Esophagus squamous epithelium (tissue), 5 donors: ENCODE measurements at regions not wholly inside any gene's neighbourhood (a gene's known extent, or its start where the extent isn't known, plus 50 kb on each side); places are given as distances from the start of the nearest gene placed in this dataset.

Source experiments
- DNase-seq: peaks from one replicate; lab custom pipeline; 2025; lab: John Stamatoyannopoulos, UW
- H3K27ac ChIP-seq, 4 donors: fragments of 200-600 bp; sonication (generic); one replicate each; pipeline ENCODE4 v1.5.1; 2016 to 2019; ENCODE audit warnings: mild to moderate bottlenecking in 1 of 4
- H3K27me3 ChIP-seq, 4 donors: fragments of 200-600 bp; sonication (generic); 1 replicate in 3 of 4; 2 replicates in 1 of 4; pipeline versions ENCODE4 v1.5.1 to v1.6.0; 2017 to 2021; ENCODE audit warnings: antibody characterized with exemption in 1 of 4
- H3K36me3 ChIP-seq, 3 donors: fragments of 200-600 bp; sonication (generic); one replicate each; pipeline ENCODE4 v1.5.1; 2016 to 2019
- H3K4me1 ChIP-seq, 3 donors: fragments of 200-600 bp; sonication (generic); one replicate each; pipeline ENCODE4 v1.5.1; 2017 to 2019
- H3K4me3 ChIP-seq, 4 donors: fragments of 200-600 bp; sonication (generic); 1 replicate in 3 of 4; 2 replicates in 1 of 4; pipeline ENCODE4 v1.5.1; 2016 to 2019; ENCODE audit warnings: mild to moderate bottlenecking in 2 of 4, moderate library complexity in 1 of 4
- H3K9me3 ChIP-seq, 3 donors: fragments of 200-600 bp; sonication (generic); one replicate each; pipeline ENCODE4 v1.5.1; 2016 to 2019
- CTCF ChIP-seq, 6 experiments: fragments of 450-650 bp in 4 of 6; fragments of 200-600 bp in 2 of 6; sonication (generic) in 2 of 6; IDR thresholded peaks; one replicate each; pipeline ENCODE4 v1.5.1; 2016 to 2019; ENCODE audit warnings: antibody characterized with exemption in 6 of 6, mild to moderate bottlenecking in 4 of 6, moderate library complexity in 4 of 6
- POLR2A ChIP-seq, 4 donors: fragments of 450-650 bp; IDR thresholded peaks; one replicate each; pipeline ENCODE4 v1.6.1; 2017; ENCODE audit warnings: antibody characterized with exemption in 4 of 4, mild to moderate bottlenecking in 4 of 4, moderate library complexity in 3 of 4
- WGBS, 2 donors: methylation state at CpG; one replicate each; pipeline ENCODE4 v1.1.5; 2018; 5-methylcytosine and 5-hydroxymethylcytosine counted together
- intact Hi-C: fragments of 100-400 bp; cut with DNase I; formaldehyde crosslinking; loops from one replicate; pipeline ENCODE4 v1.15.0; 2022
- donor health status: DM: yes; HTN: yes; CAD: no.

- no peak for DNase-seq
- Histone ChIP-seq H3K27me3 (peaks cover 0 to 5% (median 0%) of the 10 kb centered on the region in 4 donors), H3K27ac (no peak overlapping the region), H3K4me1 (no peaks in the 10 kb centered on the region), H3K36me3 (no peaks in the 10 kb centered on the region), H3K9me3 (no peaks in the 10 kb centered on the region), H3K4me3 (no peak overlapping the region)
- WGBS, 2 donors = 66 to 78% methylated on average over 15 to 22 of the region's 23 CpGs
- intact Hi-C loops = no loop called here
- no peak for TF ChIP-seq CTCF (IDR thresholded peaks at IDR 0.05)
- no peak for TF ChIP-seq POLR2A (IDR thresholded peaks at IDR 0.05)
These were observed 74.8 kb upstream of the SLC34A2 start for GRCh38 chr4:25580633-25581467.

DNA sequence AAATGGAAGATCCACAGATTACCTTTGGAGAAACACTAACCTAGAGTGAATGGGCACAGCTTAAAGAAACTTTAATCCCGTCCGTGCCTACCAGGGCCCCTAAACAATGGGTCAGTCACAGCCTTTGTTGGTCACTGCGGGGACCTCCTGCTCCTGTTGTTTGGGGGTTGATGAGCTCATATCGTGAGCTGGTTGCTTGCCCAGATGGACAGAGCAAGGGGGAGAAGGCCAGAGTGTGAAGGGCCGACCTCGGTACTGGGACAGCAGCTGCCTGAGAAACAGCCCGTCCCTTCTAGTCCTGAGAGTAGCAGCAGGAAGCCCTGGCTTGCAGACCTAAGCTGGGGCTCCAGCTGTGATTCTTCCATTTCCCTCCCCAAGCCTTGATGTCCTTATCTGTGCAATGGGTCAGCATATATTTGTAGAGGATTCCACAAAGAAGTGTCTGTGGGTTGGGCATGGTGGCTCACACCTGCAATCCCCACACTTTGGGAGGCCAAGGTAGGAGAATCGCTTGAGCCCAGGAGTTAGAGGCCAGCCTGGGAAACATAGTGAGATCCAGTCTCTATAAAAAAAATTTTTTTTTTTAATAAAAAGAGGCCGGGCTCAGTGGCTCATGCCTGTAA, 69.6 kb upstream of the SLC34A2 start:
- Histone ChIP-seq H3K4me1 (no peaks in the 10 kb centered on the region), H3K27me3 (peaks cover 0 to 6% (median 0%) of the 10 kb centered on the region in 4 donors), H3K27ac (no peak overlapping the region), H3K36me3 (no peaks in the 10 kb centered on the region), H3K9me3 (no peaks in the 10 kb centered on the region), H3K4me3 (no peak overlapping the region)
- intact Hi-C loops = no loop called here
- DNase-seq = no peak
- TF ChIP-seq POLR2A (IDR thresholded peaks at IDR 0.05) (no peak), CTCF (IDR thresholded peaks at IDR 0.05) (no peak)
- WGBS, 2 donors = 40 to 87% methylated on average over 1 to 9 of the region's 9 CpGs

DNA sequence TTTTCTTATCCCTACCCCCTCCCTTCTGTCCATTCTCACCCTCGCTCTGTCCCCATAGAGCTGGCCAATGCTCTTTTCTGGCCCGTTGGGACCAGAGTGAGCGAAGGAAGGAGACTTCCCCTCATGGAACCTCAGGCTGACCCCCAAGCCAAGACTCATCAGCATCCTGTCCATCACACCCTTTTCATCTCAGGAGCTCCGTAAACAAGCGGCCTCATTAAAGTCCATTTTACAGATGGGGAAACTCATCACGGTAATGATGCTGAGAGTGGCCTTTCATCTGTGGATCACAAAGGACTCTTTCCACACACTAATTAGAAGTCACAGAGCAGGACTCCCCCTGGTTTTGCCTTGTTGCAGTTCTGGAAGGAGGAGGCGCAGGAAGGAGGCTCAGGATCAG, 67.4 kb upstream of the SLC34A2 start:
- Histone ChIP-seq H3K27me3 (peaks cover 0 to 6% (median 0%) of the 10 kb centered on the region in 4 donors), H3K4me3 (no peak overlapping the region), H3K36me3 (no peaks in the 10 kb centered on the region), H3K9me3 (no peaks in the 10 kb centered on the region), H3K4me1 (no peaks in the 10 kb centered on the region), H3K27ac (no peak overlapping the region)
- intact Hi-C loops = no loop called here
- 73 to 89% methylated on average over 4 to 7 of the region's 7 CpGs for WGBS, 2 donors
- DNase-seq = no peak
- TF ChIP-seq POLR2A (IDR thresholded peaks at IDR 0.05) (no peak), CTCF (IDR thresholded peaks at IDR 0.05) (no peak)

DNA sequence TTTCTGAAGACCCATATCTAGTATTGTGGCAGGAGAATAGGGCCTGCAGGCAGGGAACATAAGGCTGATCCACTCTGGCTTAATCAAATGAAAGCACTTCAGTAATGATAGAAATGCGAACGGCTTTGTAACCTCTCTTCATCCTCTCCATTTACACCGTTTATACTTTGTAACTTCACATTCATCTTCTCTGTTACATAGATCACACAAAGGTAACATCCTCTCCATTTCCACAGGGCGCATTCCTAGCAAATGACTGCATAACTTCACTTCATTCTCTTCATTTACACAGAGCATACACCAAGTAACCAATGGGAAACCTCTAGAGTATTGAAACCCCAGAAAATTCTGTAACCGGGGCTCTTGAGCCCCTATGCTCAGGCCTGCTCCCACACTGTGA, 65.5 kb upstream of the SLC34A2 start:
- H3K4me1 ChIP-seq = no peaks in the 10 kb centered on the region
- no peaks in the 10 kb centered on the region for H3K9me3 ChIP-seq
- 69 to 80% methylated on average over 5 of the region's 5 CpGs for WGBS, 2 donors
- H3K27me3 ChIP-seq = peaks cover 0 to 6% (median 0%) of the 10 kb centered on the region in 4 donors
- DNase-seq = no peak
- intact Hi-C loops = no loop called here
- no peak for TF ChIP-seq POLR2A (IDR thresholded peaks at IDR 0.05)
- TF ChIP-seq CTCF (IDR thresholded peaks at IDR 0.05) = no peak
- no peak overlapping the region for H3K4me3 ChIP-seq
- no peaks in the 10 kb centered on the region for H3K36me3 ChIP-seq
- H3K27ac ChIP-seq = no peak overlapping the region

DNA sequence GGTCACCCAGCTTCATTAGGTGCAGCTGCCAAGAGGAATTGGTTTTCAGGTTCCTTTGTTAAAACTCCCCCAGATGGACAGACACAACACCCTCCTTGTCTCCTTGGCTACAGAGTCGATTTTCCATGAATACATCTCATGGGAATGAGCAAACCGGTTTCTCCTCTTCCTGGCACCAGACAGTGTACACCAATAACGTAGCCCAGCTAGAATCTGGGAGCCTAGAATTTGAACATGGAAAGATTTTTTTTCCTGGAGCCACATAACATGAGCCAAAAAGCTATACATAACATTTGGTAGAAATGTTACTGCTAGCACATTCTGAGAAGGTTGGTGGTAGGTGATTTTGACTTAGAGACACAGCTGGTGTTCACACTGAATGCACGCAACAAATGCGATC, 62.9 kb upstream of the SLC34A2 start:
- Histone ChIP-seq H3K9me3 (peaks cover 0 to 15% (median 4%) of the 10 kb centered on the region in 3 donors), H3K36me3 (no peaks in the 10 kb centered on the region), H3K4me1 (no peaks in the 10 kb centered on the region), H3K27me3 (peaks cover 0 to 6% (median 0%) of the 10 kb centered on the region in 4 donors), H3K27ac (no peak overlapping the region), H3K4me3 (no peak overlapping the region)
- TF ChIP-seq POLR2A (IDR thresholded peaks at IDR 0.05) (no peak), CTCF (IDR thresholded peaks at IDR 0.05) (no peak)
- intact Hi-C loops = no loop called here
- DNase-seq = no peak
- WGBS, 2 donors = 51 to 62% methylated on average over 5 of the region's 5 CpGs
